ENCODE measurements at regions not wholly inside any gene's neighbourhood (a gene's known extent, or its start where the extent isn't known, plus 50 kb on each side); places are given as distances from the start of the nearest gene placed in this dataset.
"Not testable (repeated sequence)": the region's sequence is repeated elsewhere in the genome, so short reads cannot be mapped to it uniquely, and the experiment has no call there.

DNA sequence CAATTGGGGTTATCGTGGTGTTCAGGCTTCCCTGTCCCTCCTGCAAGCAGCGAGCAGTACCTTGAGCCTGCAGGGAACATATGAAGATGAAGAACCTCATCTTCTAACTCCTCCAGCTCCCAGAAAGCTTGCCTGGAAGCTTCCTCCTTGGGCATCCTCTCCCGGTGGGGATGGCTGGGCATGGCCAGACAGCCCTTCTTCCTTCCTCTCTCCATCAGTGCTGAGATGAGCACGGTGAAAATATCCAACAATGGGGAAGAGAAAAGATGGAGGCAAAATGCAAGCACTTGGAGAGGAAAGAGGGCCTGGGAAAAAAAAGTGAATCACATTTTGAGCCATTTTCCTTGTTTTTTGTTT lies 107.7 kb upstream of the FOXA2 start:
- Histone ChIP-seq H4K20me1 (replicated peaks; ENCODE audit: control insufficient read depth, insufficient read depth, low read length) (no peaks in the 10 kb centered on the region), H3K9ac (ENCODE audit: insufficient read depth in 1 of 2, low read depth in 2 of 2, low read length in 2 of 2) (peak overlapping the region in 1 of 2 experiments; percentile 49; a peak in 1 of 4 replicates), H3K9me3 (replicated peaks; ENCODE audit: control insufficient read depth, insufficient read depth, low read depth, low read length) (no peaks in the 10 kb centered on the region), H3K9me1 (ENCODE audit: control insufficient read depth, insufficient read depth, low read length) (no peaks in the 10 kb centered on the region), H3K4me1 (replicated peaks in 1 of 2; ENCODE audit: control insufficient read depth in 2 of 2, insufficient read depth in 2 of 2, low read length in 2 of 2) (peaks cover 0 to 3% of the 10 kb centered on the region in 2 experiments; a peak in 3 of 5 replicates), H3K27ac (ENCODE audit: extremely low read depth, low read depth, low read length) (no peak overlapping the region; the same call in 2 of the 3 replicates), H3K4me2 (ENCODE audit: insufficient read depth, low read length) (peak overlapping the region; percentile 66; the same call in 1 of the 2 replicates), H3K27me3 (ENCODE audit: control insufficient read depth in 2 of 2, insufficient read depth in 2 of 2, low read length in 2 of 2) (no peaks in the 10 kb centered on the region; a peak in 1 of 5 replicates), H3K4me3 (no peak overlapping the region), H3K79me2 (ENCODE audit: control insufficient read depth, insufficient read depth, low read length) (no peaks in the 10 kb centered on the region), H2AFZ (ENCODE audit: low read depth, low read length) (peak overlapping the region; percentile 94), H3K36me3 (ENCODE audit: control insufficient read depth, insufficient read depth, low read length) (no peaks in the 10 kb centered on the region)
- in situ Hi-C loops (cut with MboI) (loop anchor here (5.0 kb wide), 1 partner anchor 640 kb away; no protein-coding TSS in a partner anchor), intact Hi-C loops (cut with micrococcal nuclease) (loop anchor here (10.0 kb wide), 2 partner anchors 93 to 543 kb away; no protein-coding TSS in a partner anchor)
- CTCF ChIA-PET (ENCODE audit: low intra/inter-chr PET ratio), result interaction anchor here (1.2 to 2.5 kb wide), 2 partner anchors 554 to 649 kb away, joined by 4 to 12 read pairs; no protein-coding TSS in a partner anchor
- POLR2A ChIA-PET, result interaction anchor here (0.6 to 0.7 kb wide), 2 partner anchors 345 to 350 kb away, joined by 3 read pairs; no protein-coding TSS in a partner anchor
- no peak for ATAC-seq
- TF ChIP-seq RBFOX2 (IDR thresholded peaks at IDR 0.05; ENCODE audit: low read depth, low read length) (no peak), SP1 (CRISPR knock-in tag; IDR thresholded peaks at IDR 0.05) (no peak), ARID4B (CRISPR knock-in tag; IDR thresholded peaks at IDR 0.05) (no peak), RBM14 (IDR thresholded peaks at IDR 0.05; ENCODE audit: borderline replicate concordance, insufficient read depth, low read depth, low read length) (no peak), EWSR1 (IDR thresholded peaks at IDR 0.05; ENCODE audit: borderline replicate concordance, low read depth, partially characterized antibody) (no peak), ZNF41 (CRISPR knock-in tag; conservative IDR thresholded peaks at IDR 0.05) (no peak), RBM34 (IDR thresholded peaks at IDR 0.05; ENCODE audit: borderline replicate concordance, insufficient read depth, low read length) (no peak), SMARCC2 (IDR thresholded peaks at IDR 0.05; ENCODE audit: low read depth) (no peak)
- TF ChIP-seq, protein P1, sequence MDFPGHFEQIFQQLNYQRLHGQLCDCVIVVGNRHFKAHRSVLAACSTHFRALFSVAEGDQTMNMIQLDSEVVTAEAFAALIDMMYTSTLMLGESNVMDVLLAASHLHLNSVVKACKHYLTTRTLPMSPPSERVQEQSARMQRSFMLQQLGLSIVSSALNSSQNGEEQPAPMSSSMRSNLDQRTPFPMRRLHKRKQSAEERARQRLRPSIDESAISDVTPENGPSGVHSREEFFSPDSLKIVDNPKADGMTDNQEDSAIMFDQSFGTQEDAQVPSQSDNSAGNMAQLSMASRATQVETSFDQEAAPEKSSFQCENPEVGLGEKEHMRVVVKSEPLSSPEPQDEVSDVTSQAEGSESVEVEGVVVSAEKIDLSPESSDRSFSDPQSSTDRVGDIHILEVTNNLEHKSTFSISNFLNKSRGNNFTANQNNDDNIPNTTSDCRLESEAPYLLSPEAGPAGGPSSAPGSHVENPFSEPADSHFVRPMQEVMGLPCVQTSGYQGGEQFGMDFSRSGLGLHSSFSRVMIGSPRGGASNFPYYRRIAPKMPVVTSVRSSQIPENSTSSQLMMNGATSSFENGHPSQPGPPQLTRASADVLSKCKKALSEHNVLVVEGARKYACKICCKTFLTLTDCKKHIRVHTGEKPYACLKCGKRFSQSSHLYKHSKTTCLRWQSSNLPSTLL (IDR thresholded peaks at IDR 0.05), result no peak
- WGBS (ENCODE audit: insufficient coverage, low coverage, missing lambda C conversion rate), result 22% methylated on average over 3 of the region's 4 CpGs
- no peak for FAIRE-seq
- no peak for DNase-seq (ENCODE audit: extremely low read depth in 1 of 4, low spot score in 3 of 4)
- no TSS peak for BruUV-seq (replicated peaks)

GRCh38 chr20:22692620-22693019 lies 108.2 kb upstream of the FOXA2 start:
- H3K27ac ChIP-seq (ENCODE audit: extremely low read depth, low read depth, low read length); ATAC-seq; DNase-seq (ENCODE audit: extremely low read depth in 1 of 4, low spot score in 3 of 4); H3K9me3 ChIP-seq (replicated peaks; ENCODE audit: control insufficient read depth, insufficient read depth, low read depth, low read length); H3K4me3 ChIP-seq; H3K4me1 ChIP-seq (replicated peaks in 1 of 2; ENCODE audit: control insufficient read depth in 2 of 2, insufficient read depth in 2 of 2, low read length in 2 of 2); H3K9ac ChIP-seq (ENCODE audit: insufficient read depth in 1 of 2, low read depth in 2 of 2, low read length in 2 of 2); H3K4me2 ChIP-seq (ENCODE audit: insufficient read depth, low read length); H3K27me3 ChIP-seq (ENCODE audit: control insufficient read depth in 2 of 2, insufficient read depth in 2 of 2, low read length in 2 of 2); FAIRE-seq; BruUV-seq (replicated peaks); H3K36me3 ChIP-seq (ENCODE audit: control insufficient read depth, insufficient read depth, low read length); H4K20me1 ChIP-seq (replicated peaks; ENCODE audit: control insufficient read depth, insufficient read depth, low read length); H3K79me2 ChIP-seq (ENCODE audit: control insufficient read depth, insufficient read depth, low read length); H2AFZ ChIP-seq (ENCODE audit: low read depth, low read length); H3K9me1 ChIP-seq (ENCODE audit: control insufficient read depth, insufficient read depth, low read length): not testable (repeated sequence)
- in situ Hi-C loops (cut with MboI), result loop anchor here (5.0 kb wide), 1 partner anchor 640 kb away; no protein-coding TSS in a partner anchor
- intact Hi-C loops (cut with micrococcal nuclease), result loop anchor here (10.0 kb wide), 2 partner anchors 92 to 542 kb away; no protein-coding TSS in a partner anchor
- CTCF ChIA-PET (ENCODE audit: low intra/inter-chr PET ratio), result interaction anchor here (2.5 kb wide), 1 partner anchor 648 kb away, joined by 12 read pairs; no protein-coding TSS in a partner anchor
- 30% methylated on average over 4 of the region's 6 CpGs for WGBS (ENCODE audit: insufficient coverage, low coverage, missing lambda C conversion rate)
- POLR2A ChIA-PET, result interaction anchor here (0.6 kb wide), 1 partner anchor 749 kb away, joined by 3 read pairs; no protein-coding TSS in a partner anchor

Data from K562 (cell line).